ENCODE measurements at regions not wholly inside any gene's neighbourhood (a gene's known extent, or its start where the extent isn't known, plus 50 kb on each side); places are given as distances from the start of the nearest gene placed in this dataset.

DNA sequence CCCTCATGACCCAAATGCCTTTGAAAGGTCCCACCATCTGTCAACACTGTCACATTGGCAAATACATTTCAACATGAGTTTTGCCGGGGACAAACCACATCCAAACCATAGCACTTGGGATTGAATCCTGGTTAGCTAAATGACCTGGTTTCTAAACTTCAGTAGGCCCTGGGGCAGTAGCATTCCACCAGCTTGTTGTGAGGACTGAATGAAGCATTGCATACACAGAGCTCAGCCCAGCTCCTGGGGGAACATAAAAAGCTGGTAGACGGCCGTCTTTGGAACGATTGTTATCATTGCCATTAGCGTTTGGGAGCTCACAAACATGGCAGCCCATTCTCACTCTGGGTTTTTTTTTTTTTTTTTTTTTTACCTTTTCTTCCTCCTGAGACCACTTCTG lies 57.5 kb upstream of the CXCR4 start:
- DNase-seq, result no peak
- peaks cover 3% of the 10 kb centered on the region for H3K36me3 Mint-ChIP-seq
- no peak overlapping the region for H3K4me3 Mint-ChIP-seq
- H3K4me1 Mint-ChIP-seq, result peaks cover 15% of the 10 kb centered on the region
- CTCF ChIA-PET, result no interaction called here
- H3K9me3 Mint-ChIP-seq, result no peaks in the 10 kb centered on the region
- H3K27ac Mint-ChIP-seq, result no peak overlapping the region
- peaks cover 7% of the 10 kb centered on the region for H3K27me3 Mint-ChIP-seq

DNA sequence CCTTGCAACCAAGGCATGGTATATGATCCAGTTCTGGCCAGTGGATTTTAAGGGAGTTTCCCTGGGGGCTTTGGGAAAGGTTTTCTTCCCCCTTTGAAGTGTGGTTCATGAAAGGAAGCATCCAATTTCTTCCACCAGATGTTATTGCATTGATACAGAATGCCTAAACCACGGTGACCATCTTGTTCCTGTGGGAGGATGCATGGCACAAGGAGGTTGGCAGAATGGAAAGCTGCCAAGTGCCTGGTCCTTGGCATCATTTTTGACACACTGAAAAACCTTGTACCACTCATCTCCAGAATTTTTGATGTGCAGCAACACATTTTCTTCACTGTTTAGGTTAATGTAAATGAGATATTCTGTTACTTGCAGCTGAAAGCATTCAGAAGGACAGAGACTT lies 55.2 kb upstream of the CXCR4 start:
- H3K4me1 Mint-ChIP-seq, result peaks cover 10% of the 10 kb centered on the region
- no peak overlapping the region for H3K27ac Mint-ChIP-seq
- peaks cover 3% of the 10 kb centered on the region for H3K36me3 Mint-ChIP-seq
- H3K27me3 Mint-ChIP-seq, result peaks cover 10% of the 10 kb centered on the region
- DNase-seq, result no peak
- CTCF ChIA-PET, result interaction anchor here (1.0 to 1.6 kb wide), 2 partner anchors 12 to 15 kb away, joined by 3 read pairs; no protein-coding TSS in a partner anchor
- H3K4me3 Mint-ChIP-seq, result no peak overlapping the region
- H3K9me3 Mint-ChIP-seq, result no peaks in the 10 kb centered on the region

DNA sequence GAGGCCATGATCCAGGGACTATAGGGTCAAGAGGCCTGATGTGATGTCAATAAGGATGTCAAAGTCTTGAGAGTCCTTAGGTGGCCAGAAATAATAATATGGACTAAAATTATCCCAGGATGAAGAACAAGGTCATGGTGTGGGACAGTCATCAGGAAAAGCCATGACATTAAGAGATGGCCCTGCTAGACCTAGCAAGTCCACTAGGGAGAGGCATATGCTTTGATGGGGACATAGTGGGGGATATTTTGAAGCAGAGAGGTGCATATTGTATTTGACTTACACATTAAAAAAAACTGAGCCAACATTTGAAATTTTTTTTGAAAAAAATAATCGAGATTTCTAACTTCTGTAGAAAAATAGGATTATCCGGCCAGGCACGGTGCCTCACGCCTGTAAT lies 53.3 kb upstream of the CXCR4 start:
- CTCF ChIA-PET, result no interaction called here
- H3K9me3 Mint-ChIP-seq, result no peaks in the 10 kb centered on the region
- H3K27ac Mint-ChIP-seq, result no peak overlapping the region
- H3K36me3 Mint-ChIP-seq, result peaks cover 3% of the 10 kb centered on the region
- no peak for DNase-seq
- peaks cover 21% of the 10 kb centered on the region for H3K27me3 Mint-ChIP-seq
- H3K4me3 Mint-ChIP-seq, result no peak overlapping the region
- H3K4me1 Mint-ChIP-seq, result peaks cover 9% of the 10 kb centered on the region

DNA sequence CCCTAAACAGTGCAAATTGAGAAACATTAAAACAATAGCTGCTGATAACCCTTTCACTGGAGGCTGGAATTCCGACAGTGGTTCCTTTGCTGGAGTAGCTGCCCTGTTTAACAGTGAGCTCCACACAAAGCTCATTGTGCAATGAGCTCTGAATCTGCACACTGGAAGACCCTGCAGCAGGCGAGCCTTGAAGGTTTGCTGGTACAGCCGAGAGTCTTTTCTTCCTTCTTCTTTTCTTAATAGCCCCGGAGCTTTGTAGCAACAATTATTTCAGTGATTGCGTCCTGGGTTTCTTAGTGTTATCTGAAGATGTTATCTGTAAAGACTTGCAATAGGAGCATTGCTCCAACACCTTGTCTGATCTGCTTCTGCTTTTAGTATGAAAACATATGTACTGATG lies 50.8 kb upstream of the CXCR4 start:
- Mint-ChIP-seq H3K4me3 (no peak overlapping the region), H3K9me3 (no peaks in the 10 kb centered on the region), H3K36me3 (peaks cover 3% of the 10 kb centered on the region), H3K27me3 (peaks cover 19% of the 10 kb centered on the region), H3K27ac (no peak overlapping the region), H3K4me1 (peaks cover 5% of the 10 kb centered on the region)
- CTCF ChIA-PET, result no interaction called here
- no peak for DNase-seq

DNA sequence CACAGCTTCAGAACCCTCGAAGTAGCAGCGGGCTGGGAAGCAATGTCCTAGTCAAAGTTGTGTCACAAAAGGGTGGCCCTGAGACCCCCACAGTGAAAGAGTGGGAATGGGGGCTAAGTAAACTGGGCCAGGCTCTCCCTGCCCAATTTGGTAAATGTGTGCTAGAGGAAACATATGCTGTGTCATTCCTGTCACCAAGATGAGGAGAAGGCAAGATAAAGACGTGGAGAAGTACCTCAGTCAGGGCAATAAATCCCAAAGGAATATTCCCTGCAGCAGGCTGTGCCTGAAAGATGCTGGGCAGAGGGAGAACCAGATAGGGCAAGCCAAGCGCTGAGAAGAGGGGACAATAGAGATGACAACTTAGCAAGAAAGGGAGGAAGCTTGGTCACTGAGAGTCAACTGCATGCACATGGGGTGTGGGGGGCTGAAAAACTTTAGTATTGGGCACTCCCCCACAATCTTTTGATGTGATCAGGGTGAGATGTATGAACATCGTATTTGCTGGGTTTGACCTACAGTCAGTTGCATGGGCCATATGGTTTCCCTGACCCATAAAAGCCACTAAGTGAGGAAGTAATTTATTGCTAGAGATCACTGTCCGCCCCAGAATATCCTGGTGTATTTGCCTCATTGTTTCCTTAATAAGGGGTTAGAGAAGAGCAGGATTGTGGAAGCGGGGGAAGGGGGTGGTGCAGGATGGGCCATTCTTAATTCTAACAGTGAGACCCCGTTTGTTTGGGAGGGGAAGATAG lies 49.9 kb upstream of the CXCR4 start:
- Mint-ChIP-seq H3K36me3 (peaks cover 3% of the 10 kb centered on the region), H3K9me3 (no peaks in the 10 kb centered on the region), H3K4me1 (peaks cover 7% of the 10 kb centered on the region), H3K27ac (no peak overlapping the region), H3K27me3 (peaks cover 19% of the 10 kb centered on the region), H3K4me3 (no peak overlapping the region)
- DNase-seq, result no peak
- CTCF ChIA-PET, result no interaction called here
